ENCODE measurements at regions not wholly inside any gene's neighbourhood (a gene's known extent, or its start where the extent isn't known, plus 50 kb on each side); places are given as distances from the start of the nearest gene placed in this dataset.
A peak's percentile ranks its signal among the peaks of the same experiment; 100 is the strongest.

- no peak overlapping the region for H3K27ac ChIP-seq
- no peak for TF ChIP-seq ZFX (IDR thresholded peaks at IDR 0.05)
- peak; percentile 82 for TF ChIP-seq CTCF (conservative IDR thresholded peaks at IDR 0.05)
These were observed 219.3 kb upstream of the GSE1 start for GRCh38 chr16:85393674-85394451.

DNA sequence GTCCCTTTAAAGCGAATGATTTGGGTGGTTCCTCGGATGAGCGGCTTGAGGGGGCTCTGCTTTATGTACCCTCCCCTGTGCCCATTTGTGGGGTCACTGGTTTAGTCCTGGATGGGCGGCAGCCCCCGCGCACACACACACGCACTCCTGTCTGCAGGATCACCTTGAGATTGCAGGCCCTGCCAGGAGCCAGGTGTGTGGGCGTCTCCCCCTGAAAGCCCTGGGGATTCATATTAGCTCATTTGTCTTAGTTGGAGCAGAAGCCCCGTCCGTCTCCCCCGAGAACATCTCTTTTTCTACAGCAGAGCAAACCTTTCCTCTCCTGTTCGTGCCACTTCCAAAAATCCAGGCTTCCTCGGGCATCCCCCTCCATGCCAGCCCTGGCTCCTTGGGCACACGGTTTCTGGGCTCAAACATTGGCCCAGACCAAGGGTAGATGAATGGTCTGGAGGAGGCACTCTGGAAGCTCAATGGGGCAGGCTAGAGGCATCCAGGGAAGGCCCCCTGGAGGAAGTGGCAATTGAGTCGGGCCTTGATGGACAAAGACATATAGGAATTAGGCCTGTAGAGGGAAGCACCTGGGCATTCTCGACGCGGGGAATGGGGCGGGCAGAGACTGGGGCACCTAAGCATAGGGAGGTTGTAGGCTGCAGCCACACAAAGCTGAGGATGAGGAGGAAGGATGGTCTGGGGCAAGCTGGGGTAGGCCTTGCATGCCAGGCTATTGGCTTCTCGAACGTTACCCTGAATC lies 218.5 kb upstream of the GSE1 start:
- TF ChIP-seq CTCF (conservative IDR thresholded peaks at IDR 0.05) (no peak), ZFX (IDR thresholded peaks at IDR 0.05) (no peak)
- no peak overlapping the region for H3K27ac ChIP-seq

- no peak for TF ChIP-seq ZFX (IDR thresholded peaks at IDR 0.05)
- no peak for TF ChIP-seq CTCF (conservative IDR thresholded peaks at IDR 0.05)
- no peak overlapping the region for H3K27ac ChIP-seq
These were observed 217.8 kb upstream of the GSE1 start for GRCh38 chr16:85395207-85395912.

DNA sequence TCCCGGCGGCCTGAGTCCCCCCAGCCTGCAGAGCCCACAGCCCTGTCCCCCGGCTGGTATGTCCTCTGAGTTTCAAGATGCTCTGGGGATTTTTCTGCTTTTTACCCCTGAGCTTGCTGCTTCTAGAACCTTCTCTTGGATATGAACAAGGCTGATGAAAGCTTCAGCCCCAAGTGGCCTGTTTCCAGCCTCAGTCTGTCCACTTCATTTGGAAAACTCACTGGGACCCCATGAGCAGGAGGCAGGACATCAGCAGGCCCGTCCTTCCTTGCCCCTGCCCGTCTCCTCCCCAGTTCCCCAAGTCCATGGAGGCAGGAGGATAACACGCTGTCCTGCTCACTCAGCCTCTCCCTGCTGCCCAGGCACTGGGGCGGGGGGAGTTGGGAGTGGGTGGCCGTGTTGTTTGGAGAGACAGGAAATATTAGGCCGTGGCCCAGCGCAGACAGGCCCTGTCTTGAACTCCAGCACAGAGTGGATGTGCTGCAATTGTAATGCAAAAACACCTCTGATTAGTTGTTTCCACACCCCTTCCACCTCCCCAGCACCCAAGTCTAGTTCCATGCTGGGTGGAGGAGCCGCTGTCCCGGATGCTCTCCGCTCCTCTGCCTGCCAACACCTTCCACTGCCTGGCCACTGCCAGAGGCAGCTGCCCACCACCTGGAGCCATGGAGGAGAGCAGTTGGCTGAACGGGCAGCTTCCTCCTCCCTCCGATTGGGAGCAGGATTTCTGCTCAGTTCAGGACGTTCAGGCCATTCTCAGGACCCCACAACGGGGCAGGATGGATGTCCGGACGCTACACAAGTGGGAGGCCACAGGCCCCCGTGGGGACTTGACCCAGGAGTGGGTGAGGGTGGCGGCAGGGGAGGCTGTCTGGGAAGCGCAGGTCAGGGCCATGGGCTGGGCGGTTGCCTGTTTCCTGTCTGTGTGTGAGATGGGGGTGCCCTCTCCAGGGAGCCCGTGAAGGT lies 216.9 kb upstream of the GSE1 start:
- no peak overlapping the region for H3K27ac ChIP-seq
- TF ChIP-seq CTCF (conservative IDR thresholded peaks at IDR 0.05): no peak
- no peak for TF ChIP-seq ZFX (IDR thresholded peaks at IDR 0.05)

DNA sequence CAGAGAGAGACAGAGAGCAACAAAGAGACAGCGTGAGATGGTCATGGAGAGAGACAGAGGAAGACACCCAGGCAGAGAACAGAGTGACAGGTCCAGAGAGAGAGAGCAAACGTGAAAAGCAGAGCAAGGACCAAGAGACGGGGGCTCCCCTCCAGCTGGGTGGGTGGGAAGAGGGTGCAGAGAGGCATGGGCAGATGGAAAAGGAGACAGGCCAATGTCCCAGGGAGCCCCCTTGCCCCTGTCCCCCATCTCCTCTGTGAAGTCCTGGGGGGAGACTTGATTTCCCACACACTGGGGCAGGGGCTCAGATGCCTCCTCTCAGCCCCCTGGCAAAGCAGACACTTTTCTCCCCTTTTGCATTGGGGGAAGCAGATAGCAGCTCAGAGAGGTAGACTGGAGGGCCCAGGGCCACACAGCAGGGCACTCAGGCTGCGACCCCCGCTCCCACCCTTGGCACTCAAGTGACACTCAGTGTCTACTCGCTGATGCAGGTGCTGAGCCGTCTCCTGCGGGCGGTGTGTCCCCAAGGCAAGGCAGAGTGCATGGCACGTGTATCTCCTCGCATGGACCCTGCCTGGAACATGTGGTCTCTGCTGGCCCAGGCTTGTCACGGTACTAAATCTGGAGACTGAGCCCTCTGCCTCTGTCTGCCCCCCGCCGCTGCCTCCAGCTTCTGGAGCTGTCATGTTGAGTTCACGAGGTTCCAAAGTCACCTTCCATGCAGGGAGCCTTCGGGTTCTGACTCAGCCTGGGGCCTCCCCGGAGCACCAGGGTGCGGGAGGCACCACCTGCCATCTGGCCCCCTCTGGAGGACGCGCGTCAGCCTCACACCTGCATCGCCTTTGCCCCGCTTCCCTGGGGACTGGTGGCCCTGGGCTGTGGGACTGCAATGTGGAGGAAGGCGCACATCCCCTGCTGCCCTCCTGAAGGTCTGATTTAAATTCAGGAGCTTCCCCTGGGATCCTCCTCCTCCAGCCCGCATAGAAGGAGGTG lies 215.9 kb upstream of the GSE1 start:
- H3K27ac ChIP-seq: no peak overlapping the region
- no peak for TF ChIP-seq ZFX (IDR thresholded peaks at IDR 0.05)
- TF ChIP-seq CTCF (conservative IDR thresholded peaks at IDR 0.05): no peak

GRCh38 chr16:85398050-85398451 lies 215.1 kb upstream of the GSE1 start:
- no peak for TF ChIP-seq CTCF (conservative IDR thresholded peaks at IDR 0.05)
- TF ChIP-seq ZFX (IDR thresholded peaks at IDR 0.05): no peak
- H3K27ac ChIP-seq: no peak overlapping the region

Measured in C4-2B (cell line).